ENCODE measurements at regions not wholly inside any gene's neighbourhood (a gene's known extent, or its start where the extent isn't known, plus 50 kb on each side); places are given as distances from the start of the nearest gene placed in this dataset.
A peak's percentile ranks its signal among the peaks of the same experiment; 100 is the strongest.

GRCh38 chr1:101290922-101291561, 54.2 kb downstream of the S1PR1 start:
- DNase-seq, result no peak

DNA sequence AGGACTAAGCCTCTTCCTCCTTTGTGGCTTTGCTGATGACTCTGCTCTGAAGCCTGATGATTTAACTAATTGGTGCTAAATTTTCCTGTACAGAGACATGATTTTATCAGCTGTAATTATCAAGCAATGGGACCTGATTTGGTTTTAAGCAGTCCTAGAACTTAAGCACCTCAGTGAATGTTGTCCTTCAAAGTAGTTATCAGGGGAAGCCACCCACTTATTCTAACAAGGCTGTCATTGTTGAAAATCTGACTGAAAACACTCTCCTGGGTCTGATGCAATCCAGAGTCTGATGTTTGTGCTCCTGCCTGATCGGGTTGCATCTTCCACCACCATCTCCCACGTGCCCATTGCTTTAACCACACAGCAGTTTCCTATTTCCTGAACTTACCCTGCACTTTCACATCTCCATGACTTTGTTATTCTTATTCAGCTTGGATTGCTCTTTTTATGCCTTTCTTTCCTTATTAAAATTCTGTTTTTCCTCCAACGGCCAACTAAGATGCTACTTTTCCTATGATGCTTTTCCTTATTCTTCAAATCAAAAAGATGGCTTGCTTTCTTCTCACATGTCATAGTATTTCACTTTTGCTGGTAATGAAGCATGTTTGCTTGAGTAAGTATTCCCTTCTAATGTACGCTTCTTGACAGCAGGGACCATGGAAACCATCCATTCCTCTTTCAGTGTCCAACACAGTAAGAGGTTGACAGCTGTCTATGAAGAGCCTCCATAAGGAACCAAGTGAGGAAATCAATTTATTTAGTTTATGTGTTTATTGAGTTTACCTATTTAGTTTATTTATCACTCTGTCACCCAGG, 55.0 kb downstream of the S1PR1 start:
- DNase-seq, result no peak

DNA sequence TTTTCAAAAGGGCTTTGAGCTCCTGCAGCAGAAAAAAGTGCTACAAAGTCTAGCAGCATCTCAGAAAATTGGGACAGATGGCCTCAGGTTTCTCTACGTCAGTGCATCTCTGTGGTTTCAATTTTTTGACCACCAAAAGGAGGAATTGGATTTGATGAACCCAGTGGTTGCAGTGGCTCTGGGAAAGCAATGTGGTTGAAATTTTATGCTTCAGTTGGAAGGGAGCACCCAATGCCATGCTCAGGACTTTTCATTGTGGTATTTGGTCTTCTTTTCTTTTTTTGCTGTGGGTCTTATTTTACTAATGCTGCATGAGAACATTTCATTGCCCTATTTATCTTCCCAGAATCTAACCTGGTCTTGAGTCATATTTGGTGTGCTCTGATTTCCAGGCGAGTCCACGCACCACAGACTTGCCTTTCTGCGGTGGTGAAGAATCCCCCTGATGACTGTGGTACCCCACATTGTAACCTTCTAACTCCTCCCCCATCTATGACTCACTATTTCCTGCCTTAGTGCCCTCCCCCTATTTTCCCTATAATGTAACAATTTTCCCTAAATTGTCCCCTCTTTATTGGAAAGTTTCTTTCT, 56.7 kb downstream of the S1PR1 start:
- DNase-seq, result no peak

DNA sequence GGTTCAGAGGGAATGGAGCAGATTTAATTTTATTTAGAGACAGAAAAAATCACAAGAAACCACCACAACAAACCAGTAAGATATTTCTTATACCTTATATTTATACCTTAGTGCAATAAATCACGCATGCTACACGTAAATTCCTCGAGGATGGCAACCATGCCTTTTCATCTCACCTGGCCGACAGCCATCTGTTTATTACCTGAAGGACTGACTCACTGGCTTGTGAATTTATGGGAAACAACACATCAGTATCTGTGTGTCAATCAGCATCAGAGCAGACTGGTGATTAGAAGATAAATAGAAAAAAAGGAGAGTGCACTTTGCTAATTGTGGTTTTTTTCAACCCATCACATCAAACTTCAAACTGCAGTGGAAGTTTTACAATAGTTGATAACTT, 58.4 kb downstream of the S1PR1 start:
- no peak for DNase-seq

DNA sequence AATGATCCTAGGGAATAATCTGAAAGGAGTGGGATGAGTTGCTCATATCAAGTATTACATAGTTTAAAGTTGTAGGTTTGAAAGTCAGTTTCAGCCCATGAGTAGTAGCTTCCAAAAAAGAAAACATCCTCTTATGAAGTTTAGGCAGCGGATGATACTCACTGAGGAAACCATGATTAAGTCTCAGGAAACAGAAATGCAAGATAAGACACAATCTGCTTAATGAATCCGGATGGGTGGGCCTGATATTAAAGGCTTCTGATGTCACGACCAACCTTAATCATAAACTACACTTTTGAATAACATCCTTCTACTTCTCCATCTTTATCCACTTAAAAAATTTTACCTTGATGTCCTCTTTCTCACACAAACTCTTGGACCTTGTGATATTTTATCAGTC, 61.8 kb downstream of the S1PR1 start:
- no peak for DNase-seq

GRCh38 chr1:101299141-101299540, 62.3 kb downstream of the S1PR1 start:
- no peak for DNase-seq

DNA sequence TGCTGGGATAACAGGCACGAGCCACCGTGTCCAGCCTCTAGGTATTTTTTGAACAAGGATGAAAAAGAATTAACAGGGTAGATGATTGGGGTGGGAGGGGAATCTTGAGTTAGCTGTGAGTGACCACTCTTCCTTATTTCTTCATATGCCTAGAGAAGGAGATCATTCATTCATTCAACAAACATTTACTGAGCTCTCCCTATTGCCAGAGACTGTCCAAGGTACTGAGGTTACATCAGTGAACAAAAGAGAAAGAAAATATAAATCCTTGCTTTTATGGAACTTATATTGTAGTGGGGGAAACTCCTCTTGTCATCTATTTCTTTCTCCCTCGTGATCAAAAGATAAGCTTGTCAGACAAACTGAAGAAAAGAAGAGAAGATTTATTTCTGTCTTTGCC, 62.9 kb downstream of the S1PR1 start:
- DNase-seq, result no peak

GRCh38 chr1:101300916-101301315, 64.1 kb downstream of the S1PR1 start:
- no peak for DNase-seq

- no peak for DNase-seq
These were observed 64.7 kb downstream of the S1PR1 start for GRCh38 chr1:101301446-101302057.

GRCh38 chr1:101302831-101303511, 66.2 kb downstream of the S1PR1 start:
- no peak for DNase-seq

GRCh38 chr1:101307985-101308689, 71.3 kb downstream of the S1PR1 start:
- no peak for DNase-seq

DNA sequence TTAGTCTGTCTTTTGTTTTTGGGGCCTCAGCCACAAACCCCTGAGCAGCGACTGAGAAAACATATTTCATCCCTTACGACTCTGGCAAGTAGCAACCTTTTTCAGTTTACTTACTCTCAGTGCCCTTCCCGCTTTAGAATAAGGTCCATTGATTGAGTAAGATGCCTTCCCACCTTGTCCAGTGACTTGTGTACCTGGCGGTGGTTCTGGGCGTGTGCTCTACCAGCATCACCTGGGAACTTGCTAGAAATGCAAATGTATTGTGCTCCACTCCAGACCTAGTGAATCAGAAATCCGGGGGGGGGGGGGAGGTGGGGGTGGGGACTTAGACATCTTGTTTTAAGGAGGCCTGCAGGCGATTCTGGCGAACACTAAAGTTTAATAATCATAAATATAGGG, 72.1 kb downstream of the S1PR1 start:
- no peak for DNase-seq

DNA sequence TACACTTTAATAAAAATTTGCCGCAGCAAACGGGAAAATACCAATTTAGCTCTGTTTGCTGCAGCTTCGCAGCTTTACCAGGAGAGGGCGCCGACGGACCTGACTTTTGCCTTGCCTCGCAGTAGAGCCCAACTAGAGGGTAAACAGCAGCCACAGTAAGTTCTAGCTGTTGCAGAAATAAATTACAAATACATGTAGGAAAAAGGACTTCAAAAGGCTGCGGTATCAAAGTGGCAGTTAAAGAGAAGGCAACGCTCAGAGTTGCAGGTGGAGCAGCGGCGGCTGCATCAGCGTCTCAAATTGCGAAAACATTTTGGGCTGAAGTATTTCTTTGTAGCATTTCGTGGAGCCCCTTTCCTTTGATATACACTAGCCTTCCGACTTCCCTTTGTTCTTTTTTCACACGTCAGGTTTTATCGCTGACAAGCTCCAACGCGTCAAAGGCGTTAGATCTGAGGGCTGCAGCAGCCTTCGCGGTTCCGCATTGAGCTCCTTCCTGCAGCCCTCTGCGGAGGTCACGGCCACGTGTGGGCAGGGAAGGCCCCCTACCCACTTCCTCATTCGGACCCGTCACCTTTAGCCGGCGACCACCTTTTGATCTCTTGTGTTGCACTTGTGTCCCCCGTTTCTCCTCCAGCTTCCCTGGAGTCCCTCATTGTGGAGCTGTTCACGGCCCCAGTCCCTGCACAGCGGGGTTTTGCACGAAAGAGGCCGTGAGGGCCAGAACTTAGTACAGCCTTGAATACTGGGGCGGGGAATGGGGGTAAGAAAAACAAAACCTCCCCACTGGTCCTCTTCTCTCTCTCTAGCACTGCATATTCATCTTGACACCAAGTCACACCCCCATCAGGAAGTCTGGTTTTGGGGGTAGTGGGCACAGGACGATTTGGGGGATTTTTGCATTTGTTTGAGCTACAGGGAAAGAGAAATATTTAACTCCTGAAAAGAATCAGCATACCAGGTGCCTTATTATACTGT, 72.8 kb downstream of the S1PR1 start:
- DNase-seq, result peak; percentile 37

- DNase-seq, result no peak
These were observed 73.7 kb downstream of the S1PR1 start for GRCh38 chr1:101310506-101310905.

GRCh38 chr1:101311146-101311920, 74.5 kb downstream of the S1PR1 start:
- DNase-seq, result no peak

GRCh38 chr1:101312147-101312546, 75.3 kb downstream of the S1PR1 start:
- DNase-seq, result no peak

DNA sequence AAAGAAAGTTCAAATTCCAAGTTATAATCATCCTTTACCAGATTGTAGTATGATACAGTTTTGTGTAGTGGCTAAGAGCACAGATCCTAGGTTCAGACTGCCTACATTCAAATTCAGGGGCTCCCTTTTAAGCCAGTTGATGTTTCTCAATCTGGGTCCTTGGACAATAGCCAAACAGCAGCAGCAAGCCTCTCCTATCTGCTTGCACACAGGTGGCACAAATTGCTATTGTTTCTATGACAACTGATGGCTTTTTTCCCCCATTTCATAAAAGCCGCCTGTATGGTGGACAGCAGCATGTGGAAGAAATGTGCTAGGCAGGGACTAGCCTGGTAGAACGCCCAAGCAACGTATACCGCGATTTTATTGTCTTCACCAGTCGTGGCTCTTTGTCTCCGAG, 76.5 kb downstream of the S1PR1 start:
- no peak for DNase-seq

- DNase-seq, result no peak
These were observed 77.4 kb downstream of the S1PR1 start for GRCh38 chr1:101314244-101314643.

- no peak for DNase-seq
These were observed 79.4 kb downstream of the S1PR1 start for GRCh38 chr1:101316256-101316655.

- DNase-seq, result no peak
These were observed 80.0 kb downstream of the S1PR1 start for GRCh38 chr1:101316799-101317198.
